K562 (cell line): ENCODE measurements at regions not wholly inside any gene's neighbourhood (a gene's known extent, or its start where the extent isn't known, plus 50 kb on each side); places are given as distances from the start of the nearest gene placed in this dataset.

ENCODE experiments used
- ATAC-seq: fragments of 200-7000 bp; cut with Tn5 transposase; 3 replicates; pipeline ENCODE4 v1.9.1; 2020; ENCODE audit warnings: moderate library complexity
- BruUV-seq: library from RNA; stranded (reverse); fragments of 400-500 nt; replicated peaks from 2 replicates; lab custom pipeline; 2021; lab: Mats Ljungman, UMichigan
- CTCF ChIA-PET: fragments of 300-600 bp; formaldehyde crosslinking; extraction: SDS; loops from one replicate; lab custom pipeline; 2021; ENCODE audit warnings: low intra/inter-chr PET ratio; lab: Yijun Ruan, JAX
- POLR2A ChIA-PET: fragments of 300-600, 350-650 bp; sonication (Branson Sonifier 250); formaldehyde crosslinking; extraction: SDS; loops from one replicate; lab custom pipeline; 2021; ENCODE audit warnings: antibody characterized with exemption, inconsistent platforms; lab: Yijun Ruan, JAX
- DNase-seq, 4 experiments: peaks; one replicate each; pipeline versions ENCODE4 v3.0.0 to v3.0.0-alpha.2; 2011 to 2018; ENCODE audit warnings: low spot score in 3 of 4, mixed read lengths in 3 of 4; ENCODE audit errors: extremely low read depth in 1 of 4
- FAIRE-seq: peaks from 2 replicates; lab custom pipeline; 2011; peaks lifted over from hg19 to GRCh38; lab: Jason Lieb, UNC
- H2AFZ ChIP-seq: 2 replicates; pipeline ENCODE4 v1.6.0; 2011; ENCODE audit warnings: low read depth, low read length, control low read depth, inconsistent platforms
- H3K27ac ChIP-seq: fragments of 200-600 bp; 3 replicates; pipeline ENCODE4 v1.8.0; 2011; ENCODE audit warnings: low read depth, mild to moderate bottlenecking, control low read depth, inconsistent platforms, low read length, moderate library complexity, mixed read lengths; ENCODE audit errors: extremely low read depth
- H3K27me3 ChIP-seq, 2 experiments: fragments of 300-600 bp in 1 of 2; 2 replicates in 1 of 2; 3 replicates in 1 of 2; pipeline versions ENCODE4 v1.6.0 to v1.8.0; 2011; ENCODE audit warnings: inconsistent platforms in 2 of 2, low read length in 2 of 2, mild to moderate bottlenecking in 1 of 2, mixed read lengths in 1 of 2, moderate library complexity in 1 of 2; ENCODE audit not compliant: control insufficient read depth in 2 of 2, insufficient read depth in 2 of 2
- H3K36me3 ChIP-seq: fragments of 300-600 bp; 3 replicates; pipeline ENCODE4 v1.8.0; 2011; ENCODE audit warnings: mild to moderate bottlenecking, low read length, inconsistent platforms; ENCODE audit not compliant: control insufficient read depth, insufficient read depth
- H3K4me1 ChIP-seq, 2 experiments: fragments of 200-600 bp in 1 of 2; replicated peaks in 1 of 2; 2 replicates in 1 of 2; 3 replicates in 1 of 2; pipeline versions ENCODE4 v1.5.1 to v1.8.0; 2011; ENCODE audit warnings: inconsistent platforms in 2 of 2, low read length in 2 of 2, mild to moderate bottlenecking in 1 of 2, mixed read lengths in 1 of 2, moderate library complexity in 1 of 2; ENCODE audit not compliant: control insufficient read depth in 2 of 2, insufficient read depth in 2 of 2
- H3K4me2 ChIP-seq: 2 replicates; pipeline ENCODE4 v1.6.1; 2011; ENCODE audit warnings: low read length, control low read depth, inconsistent platforms, mixed read lengths; ENCODE audit not compliant: insufficient read depth
- H3K4me3 ChIP-seq: fragments of 200-600 bp; sonication (generic), shearing (Covaris generic); 2 replicates; pipeline ENCODE4 v1.5.1; 2016; ENCODE audit warnings: control low read depth, inconsistent platforms
- H3K79me2 ChIP-seq: fragments of 200-600 bp; 3 replicates; pipeline ENCODE4 v1.8.0; 2011; ENCODE audit warnings: low read length, inconsistent platforms; ENCODE audit not compliant: control insufficient read depth, insufficient read depth
- H3K9ac ChIP-seq, 2 experiments: 2 replicates each; pipeline versions ENCODE4 v1.6.0 to v1.6.1; 2011; ENCODE audit warnings: low read depth in 2 of 2, low read length in 2 of 2, control low read depth in 1 of 2, inconsistent platforms in 1 of 2, mild to moderate bottlenecking in 1 of 2, mixed read lengths in 1 of 2; ENCODE audit not compliant: insufficient read depth in 1 of 2
- H3K9me1 ChIP-seq: one replicate; pipeline ENCODE4 v1.6.0; 2011; ENCODE audit warnings: inconsistent platforms, mild to moderate bottlenecking, low read length, moderate library complexity; ENCODE audit not compliant: control insufficient read depth, insufficient read depth
- H3K9me3 ChIP-seq: replicated peaks from 2 replicates; pipeline ENCODE4 v1.5.1; 2011; ENCODE audit warnings: low read depth, low read length, inconsistent platforms; ENCODE audit not compliant: control insufficient read depth, insufficient read depth
- H4K20me1 ChIP-seq: replicated peaks from 2 replicates; pipeline ENCODE4 v1.6.1; 2011; ENCODE audit warnings: low read length, inconsistent platforms, mixed read lengths; ENCODE audit not compliant: control insufficient read depth, insufficient read depth
- ILF3 ChIP-seq: fragments of 450-650 bp; IDR thresholded peaks from 2 replicates; pipeline ENCODE4 v1.6.1; 2018; ENCODE audit warnings: antibody characterized with exemption, mild to moderate bottlenecking, moderate library complexity, borderline replicate concordance
- NFIC ChIP-seq: fragments of 450-650 bp; IDR thresholded peaks from 2 replicates; pipeline ENCODE4 v1.6.1; 2017; ENCODE audit warnings: mild to moderate bottlenecking, inconsistent platforms
- PHTF2 ChIP-seq: fragments of 250-450 bp; sonication (Bioruptor Pico); IDR thresholded peaks from 2 replicates; pipeline ENCODE4 v1.5.0; 2021; ENCODE audit warnings: mild to moderate bottlenecking
- PPARD ChIP-seq: fragments of 250-450 bp; sonication (Bioruptor Pico); IDR thresholded peaks from 2 replicates; pipeline ENCODE4 v1.8.0; 2022; ENCODE audit warnings: inconsistent platforms, mild to moderate bottlenecking, moderate library complexity
- PRPF4 ChIP-seq: fragments of 200-400 bp; formaldehyde crosslinking; IDR thresholded peaks from one replicate; pipeline ENCODE4 v1.6.1; 2017; ENCODE audit warnings: low read length, low read depth, mild to moderate bottlenecking; ENCODE audit not compliant: insufficient read depth, poor library complexity, severe bottlenecking
- RFX5 ChIP-seq: IDR thresholded peaks from 2 replicates; pipeline ENCODE4 v1.6.1; 2011; ENCODE audit warnings: low read depth, mild to moderate bottlenecking, improper control_type of control experiment, low read length
- TCF7 ChIP-seq: sonication (generic); IDR thresholded peaks from 2 replicates; pipeline ENCODE4 v1.6.1; 2016; ENCODE audit warnings: antibody characterized with exemption, borderline replicate concordance
- TRIM28 ChIP-seq: fragments of 450-650 bp; IDR thresholded peaks from 2 replicates; pipeline ENCODE4 v1.6.1; 2017
- ZBTB8A ChIP-seq: fragments of 450-650 bp; IDR thresholded peaks from 2 replicates; pipeline ENCODE4 v1.6.1; 2018; ENCODE audit warnings: mild to moderate bottlenecking, moderate library complexity; ENCODE audit not compliant: partially characterized antibody
- ZNF121 ChIP-seq: sonication (generic); formaldehyde crosslinking; conservative IDR thresholded peaks from 2 replicates; pipeline ENCODE4 v1.8.0; 2022; ENCODE audit warnings: missing genetic modification reagents
- ZNF124 ChIP-seq: sonication (generic); formaldehyde crosslinking; IDR thresholded peaks from 2 replicates; pipeline ENCODE4 v1.8.1; 2022; ENCODE audit warnings: missing genetic modification reagents
- ZNF274 ChIP-seq: IDR thresholded peaks from 2 replicates; pipeline ENCODE4 v1.6.1; 2011; ENCODE audit warnings: low read depth, mild to moderate bottlenecking, low read length, moderate library complexity, borderline replicate concordance
- WGBS: fragments of 100-300 bp; shearing (Covaris generic); methylation state at CpG from one replicate; pipeline ENCODE4 v1.1.6; 2016; ENCODE audit warnings: low coverage, mixed read lengths; ENCODE audit not compliant: insufficient coverage; ENCODE audit errors: missing lambda C conversion rate; 5-methylcytosine and 5-hydroxymethylcytosine counted together
- in situ Hi-C: fragments of 300-500 bp; cut with MboI; formaldehyde crosslinking; loops from 4 replicates; pipeline ENCODE4 v1.15.0; 2018; ENCODE audit warnings: inconsistent platforms, mixed read lengths
- intact Hi-C: fragments of 100-400 bp; cut with micrococcal nuclease; formaldehyde crosslinking; loops from 2 replicates; pipeline ENCODE4 v1.14.2; 2022
- TF ChIP-seq, protein P1 (sequence below): sonication (generic); formaldehyde crosslinking; IDR thresholded peaks from 2 replicates; pipeline ENCODE4 v1.9.0; 2022; ENCODE audit warnings: mild to moderate bottlenecking, missing genetic modification reagents

DNA sequence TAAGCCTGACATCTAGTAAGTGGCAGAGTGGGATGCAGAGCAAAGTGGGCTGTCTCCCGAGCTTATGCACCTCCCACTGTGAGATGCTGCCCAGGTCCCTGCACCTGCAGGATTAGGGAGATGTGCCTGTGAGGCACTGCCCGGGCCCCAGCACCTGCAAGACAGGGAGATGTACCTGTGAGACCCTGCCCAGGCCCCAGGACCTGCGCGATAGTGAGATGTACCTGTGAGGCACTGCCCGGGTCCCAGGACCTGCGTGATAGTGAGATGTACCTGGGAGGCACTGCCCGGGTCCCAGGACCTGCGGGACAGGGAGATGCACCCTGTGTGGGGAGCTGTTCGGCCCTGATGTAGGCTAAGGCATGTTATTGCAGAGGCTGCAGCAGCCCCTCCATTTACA, 622.8 kb downstream of the PTPRU start (continued):
- TF ChIP-seq ZNF121 (CRISPR knock-in tag) (no peak), ZBTB8A (no peak), PHTF2 (CRISPR knock-in tag) (no peak), ZNF124 (CRISPR knock-in tag) (no peak), TCF7 (no peak), PRPF4 (no peak), RFX5 (no peak), ILF3 (no peak)

GRCh38 chr1:29858646-29859045, 622.3 kb downstream of the PTPRU start:
- in situ Hi-C loops = no loop called here
- DNase-seq = no peak
- CTCF ChIA-PET = interaction anchor here (0.7 to 0.9 kb wide), 2 partner anchors 10 to 476 kb away, joined by 3 read pairs; no protein-coding TSS in a partner anchor
- Histone ChIP-seq H3K4me1 (no peaks in the 10 kb centered on the region), H2AFZ (no peak overlapping the region), H3K4me3 (no peak overlapping the region), H3K27ac (no peak overlapping the region), H3K4me2 (no peak overlapping the region), H3K36me3 (no peaks in the 10 kb centered on the region), H3K27me3 (peaks cover 3 to 13% of the 10 kb centered on the region in 2 experiments; a peak in 3 of 5 replicates), H3K9me3 (no peaks in the 10 kb centered on the region; the same call in 1 of the 2 replicates), H4K20me1 (no peaks in the 10 kb centered on the region), H3K9ac (no peak overlapping the region), H3K9me1 (no peaks in the 10 kb centered on the region), H3K79me2 (no peaks in the 10 kb centered on the region)
- BruUV-seq = no TSS peak
- ATAC-seq = no peak
- 0% methylated on average over 6 of the region's 6 CpGs for WGBS
- POLR2A ChIA-PET = no interaction called here
- FAIRE-seq = no peak
- intact Hi-C loops = no loop called here
- TF ChIP-seq TRIM28 (no peak), PPARD (CRISPR knock-in tag) (no peak), ZNF274 (no peak), RFX5 (no peak), NFIC (no peak)
- TF ChIP-seq, protein P1, sequence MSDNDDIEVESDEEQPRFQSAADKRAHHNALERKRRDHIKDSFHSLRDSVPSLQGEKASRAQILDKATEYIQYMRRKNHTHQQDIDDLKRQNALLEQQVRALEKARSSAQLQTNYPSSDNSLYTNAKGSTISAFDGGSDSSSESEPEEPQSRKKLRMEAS (CRISPR knock-in tag) = no peak
